Fibroblast of skin of left quadriceps (primary cell): ENCODE measurements at regions not wholly inside any gene's neighbourhood (a gene's known extent, or its start where the extent isn't known, plus 50 kb on each side); places are given as distances from the start of the nearest gene placed in this dataset.

Experiments
- DNase-seq, 2 experiments: peaks; one replicate each; pipeline ENCODE4 v3.0.0-alpha.2; 2013; ENCODE audit warnings: low read depth in 2 of 2

GRCh38 chr4:130329036-130329435, 1233.1 kb downstream of the C4orf33 start:
- no peak for DNase-seq

DNA sequence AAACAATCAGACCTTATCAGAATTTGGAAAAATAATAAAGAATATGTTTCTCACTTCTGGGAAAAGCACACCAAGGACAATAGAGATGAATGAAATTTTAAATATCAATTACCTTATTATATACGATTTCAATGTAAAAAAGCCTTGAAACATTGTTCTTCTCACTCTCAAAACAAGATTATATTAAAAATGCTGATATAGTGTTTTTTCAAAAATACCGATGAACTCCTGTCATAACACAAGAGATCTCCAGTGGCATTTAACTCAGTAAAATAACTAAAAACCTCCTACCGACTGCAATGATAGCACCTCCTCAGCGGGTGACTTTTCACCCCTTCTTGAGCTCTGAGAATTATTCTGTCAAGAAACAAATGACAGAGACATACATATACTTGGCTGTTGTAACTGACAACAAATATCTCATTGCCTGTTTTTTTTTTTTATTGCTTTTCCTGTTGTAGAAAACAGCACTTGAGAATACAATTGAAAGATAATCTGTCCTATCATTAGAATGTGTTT, 1237.3 kb downstream of the C4orf33 start:
- no peak for DNase-seq

- DNase-seq: no peak
Observed at GRCh38 chr4:130335417-130336194, 1239.7 kb downstream of the C4orf33 start.

DNA sequence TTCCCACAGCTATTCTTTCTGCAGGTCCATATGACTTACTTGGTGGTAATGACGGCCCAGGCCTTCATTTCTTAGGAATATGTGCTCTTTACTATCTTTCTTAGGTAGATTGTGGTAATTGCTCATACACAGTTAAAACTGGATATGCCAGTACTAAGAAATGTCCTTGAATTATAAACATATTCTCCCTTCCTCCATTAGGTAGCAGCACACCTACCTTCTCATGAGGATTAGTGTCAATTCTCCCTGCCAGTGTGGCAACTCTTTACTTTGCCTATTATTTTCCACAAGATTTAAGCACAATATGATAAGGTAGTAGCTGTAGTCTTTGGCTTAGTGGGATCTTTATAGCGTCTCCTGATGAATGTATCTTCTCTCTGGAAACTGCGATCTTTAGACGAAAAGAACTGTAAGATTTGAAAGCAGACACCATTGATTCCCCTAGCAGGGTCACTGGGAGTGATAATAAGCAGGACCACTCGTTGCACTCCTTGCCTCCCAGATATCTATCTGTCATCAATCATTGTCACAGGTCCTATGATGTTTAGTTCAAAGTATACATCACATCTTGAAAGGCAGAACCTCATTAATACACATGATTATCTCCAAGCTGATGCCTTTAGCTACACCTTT, 1240.7 kb downstream of the C4orf33 start:
- no peak for DNase-seq

GRCh38 chr4:130338851-130339250, 1242.9 kb downstream of the C4orf33 start:
- no peak for DNase-seq

DNA sequence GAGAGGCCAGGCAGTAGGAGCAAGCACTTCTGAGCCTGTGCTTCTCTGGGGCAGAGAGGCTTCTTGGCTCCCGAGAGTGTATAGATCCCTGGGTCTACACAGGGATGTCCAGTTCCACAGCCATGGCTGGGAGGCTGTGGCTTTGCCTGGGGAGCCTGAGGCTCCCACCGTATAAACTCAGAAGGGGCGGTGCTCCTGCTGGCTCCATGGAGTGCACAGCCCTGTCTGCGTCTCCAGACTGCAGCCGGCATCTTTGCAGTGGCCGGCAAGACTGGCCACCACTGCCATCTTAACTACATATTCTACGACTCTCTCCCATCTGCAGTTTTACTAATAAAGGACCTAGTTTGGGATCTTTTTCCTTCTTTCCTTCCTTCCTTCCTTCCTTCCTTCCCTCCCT, 1253.8 kb downstream of the C4orf33 start:
- no peak for DNase-seq

DNA sequence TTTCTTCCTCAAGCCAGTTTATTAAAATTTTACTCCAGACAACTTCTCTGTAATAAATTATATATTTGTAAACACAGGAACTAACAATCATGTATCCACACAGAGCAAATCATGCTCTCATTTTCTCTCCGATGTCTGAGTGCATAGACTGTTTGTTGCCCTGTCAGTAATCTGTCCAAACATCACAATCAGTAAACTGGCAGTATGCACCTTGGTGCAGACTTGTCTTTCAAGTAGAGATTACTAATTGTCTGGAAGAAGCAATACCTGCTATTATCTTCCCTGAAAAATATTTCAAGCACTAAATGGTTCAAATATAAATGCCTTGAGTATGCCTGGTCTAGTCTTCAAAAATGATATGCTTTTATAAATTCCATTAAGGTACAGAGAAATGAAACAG, 1260.9 kb downstream of the C4orf33 start:
- no peak for DNase-seq

DNA sequence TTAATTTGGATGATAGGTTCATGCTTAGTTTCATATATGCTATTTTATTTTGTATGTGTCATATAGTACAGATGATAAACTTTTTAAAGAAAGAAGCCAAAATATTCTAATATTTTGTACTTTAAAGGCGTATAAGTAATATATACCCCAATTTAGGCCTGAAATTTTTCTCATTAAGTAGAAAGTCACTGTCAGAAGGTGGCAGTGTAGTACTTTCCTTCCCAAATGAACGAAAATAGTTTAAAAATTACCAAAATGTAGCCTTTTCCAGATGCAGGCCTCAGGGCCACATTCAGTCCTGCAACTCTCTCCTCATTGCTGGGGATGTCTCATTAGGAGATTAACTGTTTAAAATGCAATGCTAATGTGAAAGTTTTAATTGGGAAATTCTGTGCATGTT, 1263.6 kb downstream of the C4orf33 start:
- DNase-seq: peak; percentile 8 to 17

DNA sequence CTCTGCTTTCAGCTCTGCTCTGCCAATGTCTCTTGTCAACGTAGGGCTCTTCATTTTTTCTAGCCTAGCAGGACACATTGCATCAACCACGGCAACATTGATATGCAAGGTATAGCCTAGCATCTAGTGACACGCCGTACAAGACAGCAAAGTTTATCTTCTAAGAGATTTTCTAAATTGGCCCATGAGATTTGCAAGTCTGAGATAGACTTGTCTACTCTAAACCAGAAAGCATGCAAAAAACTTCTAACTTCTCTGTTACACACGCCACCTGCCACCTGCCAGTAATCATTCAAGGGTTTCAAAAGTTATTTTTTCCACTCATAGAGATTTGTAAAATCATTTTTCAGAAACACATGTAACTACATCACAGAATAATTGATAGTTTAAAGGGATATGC, 1265.7 kb downstream of the C4orf33 start:
- no peak for DNase-seq

DNA sequence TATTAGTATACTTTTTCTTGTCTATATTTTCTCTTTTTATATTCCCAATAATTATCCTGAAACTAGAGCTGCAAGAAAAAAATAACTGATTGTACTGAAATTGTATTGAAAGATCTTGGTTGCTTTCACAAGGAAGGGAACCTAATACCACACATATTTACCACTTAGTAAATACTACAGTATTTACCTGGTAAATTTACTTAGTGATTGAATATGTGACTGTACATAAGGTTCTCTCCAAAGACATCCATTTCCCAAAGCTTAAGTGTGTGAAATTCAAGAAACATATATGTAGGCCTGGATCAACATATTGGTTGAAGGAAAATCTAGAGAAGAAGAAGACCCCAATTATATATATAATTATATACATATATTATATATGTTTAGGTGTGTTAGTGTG, 1272.7 kb downstream of the C4orf33 start:
- DNase-seq: no peak

DNA sequence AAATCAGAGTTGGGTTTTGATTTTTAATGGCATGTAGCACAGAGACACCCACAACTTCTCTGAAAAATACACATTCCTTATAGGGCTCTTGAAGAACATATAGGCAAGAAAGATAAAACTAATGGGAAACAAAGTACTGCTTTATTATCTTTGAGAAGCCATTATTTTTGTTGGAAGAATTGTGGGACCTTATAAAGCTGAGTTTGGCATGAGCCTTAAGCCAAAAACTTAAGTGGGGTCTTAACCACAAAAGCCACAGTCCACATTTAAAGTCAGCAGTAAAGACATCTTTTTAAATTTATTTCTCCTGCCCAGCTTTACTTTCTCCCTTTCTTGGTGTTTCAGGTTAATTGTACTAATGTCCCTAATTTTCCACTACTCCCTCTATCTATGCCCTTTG, 1297.3 kb downstream of the C4orf33 start:
- no peak for DNase-seq

DNA sequence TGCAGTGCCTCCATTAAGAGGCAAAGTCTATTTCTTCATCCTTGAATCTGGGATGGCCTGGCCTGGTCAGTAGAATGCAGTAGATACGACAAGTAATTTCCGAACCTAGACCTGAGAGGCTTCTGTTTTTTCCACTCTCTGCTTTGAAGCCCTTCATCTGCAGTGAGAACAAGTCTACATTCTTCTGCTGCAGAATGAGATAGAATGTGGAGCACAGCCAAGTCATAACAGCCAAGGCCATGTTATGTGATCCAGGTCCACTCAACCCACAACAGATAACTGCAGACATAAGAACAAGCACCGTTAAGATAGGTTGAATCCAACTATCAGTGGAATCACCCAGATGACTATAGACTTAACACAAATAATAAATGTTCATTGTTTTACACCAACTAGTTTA, 1297.7 kb downstream of the C4orf33 start:
- no peak for DNase-seq

DNA sequence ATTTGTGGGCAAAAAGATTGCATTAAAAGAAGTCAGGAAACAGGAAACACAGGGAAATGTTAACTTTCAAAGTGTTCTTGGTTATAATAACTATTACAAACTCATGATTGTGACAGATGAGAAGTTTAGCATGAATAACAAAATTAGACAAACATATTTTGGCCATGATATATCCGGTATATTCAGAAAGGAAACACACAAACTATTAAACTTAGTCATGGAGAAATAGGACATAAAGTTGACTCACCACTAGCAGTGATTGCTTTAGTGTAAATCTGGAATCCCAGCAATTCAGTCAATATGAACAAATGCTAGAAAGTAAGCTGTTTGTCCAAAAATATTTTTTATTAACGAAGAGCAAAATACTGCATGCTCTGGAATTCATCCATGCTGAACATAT, 1299.9 kb downstream of the C4orf33 start:
- peak; percentile 82 for DNase-seq

GRCh38 chr4:130403221-130403620, 1307.3 kb downstream of the C4orf33 start:
- DNase-seq: no peak

- DNase-seq: no peak
Observed at GRCh38 chr4:130416228-130416627, 1320.3 kb downstream of the C4orf33 start.

DNA sequence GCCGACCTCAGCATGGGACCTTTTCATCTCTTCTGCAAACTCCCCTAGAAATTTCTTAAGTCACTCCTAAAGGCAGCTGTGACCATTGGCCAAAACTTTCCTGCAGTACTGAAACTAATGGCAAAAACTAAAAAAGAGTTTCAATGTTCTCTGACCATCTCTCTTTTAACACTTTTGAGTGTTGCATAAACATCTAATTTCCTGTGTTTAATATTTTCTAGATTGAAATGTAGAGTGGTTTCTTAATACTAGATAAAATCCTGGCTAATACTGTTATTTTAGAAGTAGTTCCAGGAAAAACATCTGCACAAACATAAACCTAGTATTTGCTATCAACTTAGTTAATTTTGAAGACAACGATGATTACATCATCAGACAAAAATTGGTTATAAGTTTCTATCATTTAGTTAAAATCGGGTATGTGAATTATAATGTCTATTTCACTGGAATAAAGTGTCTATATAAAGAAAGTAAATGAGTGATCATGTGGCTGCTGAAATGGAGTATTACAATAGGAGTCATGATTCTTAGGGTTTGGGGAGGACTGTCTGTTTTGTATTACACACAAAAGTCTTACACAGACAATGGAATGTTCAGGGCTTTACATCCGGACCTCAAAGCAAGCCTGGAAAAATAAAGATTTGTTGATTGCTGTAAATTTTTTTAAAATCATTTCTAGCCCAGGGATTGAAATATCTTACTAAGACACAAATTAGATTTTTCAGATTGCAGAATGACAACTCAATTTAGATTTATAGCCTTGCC, 1323.4 kb downstream of the C4orf33 start:
- DNase-seq: peak in 1 of 2 experiments; percentile 9

GRCh38 chr4:130422261-130422660, 1326.3 kb downstream of the C4orf33 start:
- DNase-seq: no peak

GRCh38 chr4:130424211-130424610, 1328.3 kb downstream of the C4orf33 start:
- no peak for DNase-seq

- DNase-seq: no peak
Observed at GRCh38 chr4:130432289-130432688, 1336.3 kb downstream of the C4orf33 start.

DNA sequence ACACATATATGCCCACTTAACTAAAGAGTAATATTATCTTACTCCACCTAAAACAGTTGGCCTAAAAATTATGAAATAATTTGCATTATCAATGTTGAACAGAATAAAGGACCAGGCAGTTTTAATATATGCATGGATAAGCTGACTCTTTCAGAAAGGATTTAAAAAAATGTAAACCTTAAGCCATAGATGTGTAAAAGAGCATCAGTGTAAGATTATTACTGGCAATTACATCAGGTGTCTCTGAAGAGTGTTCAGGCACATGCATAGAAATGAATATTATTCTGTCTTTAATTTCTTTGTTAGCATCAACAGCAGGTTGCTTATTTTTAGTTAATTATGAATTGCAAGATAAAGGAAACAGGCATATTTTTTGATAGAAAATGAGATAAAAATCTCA, 1353.8 kb downstream of the C4orf33 start:
- no peak for DNase-seq

GRCh38 chr4:130468340-130468739, 1372.4 kb downstream of the C4orf33 start:
- DNase-seq: no peak

DNA sequence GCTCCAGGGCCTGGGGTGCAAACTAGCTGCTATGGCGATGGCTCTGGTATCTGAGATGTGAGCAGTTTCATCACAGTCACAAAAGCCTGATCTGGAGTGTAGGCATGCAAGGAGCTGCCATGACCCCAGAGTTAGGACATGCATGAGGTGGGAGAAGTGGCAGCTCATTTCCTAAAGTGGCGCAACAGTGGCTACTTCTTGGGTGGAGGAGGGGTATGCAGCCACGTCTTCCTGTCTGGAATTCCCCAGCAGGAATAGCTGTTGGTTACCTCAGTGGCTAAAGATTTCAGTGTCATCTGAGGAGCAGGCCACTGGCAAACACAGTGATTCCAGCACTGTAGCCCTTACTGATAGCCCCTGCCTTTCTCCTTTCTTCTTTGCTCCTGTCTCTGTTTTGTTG, 1382.5 kb downstream of the C4orf33 start:
- peak; percentile 42 to 47 for DNase-seq

- DNase-seq: peak in 1 of 2 experiments; percentile 3
Observed at GRCh38 chr4:130479020-130479419, 1383.1 kb downstream of the C4orf33 start.
